ENCODE measurements at regions not wholly inside any gene's neighbourhood (a gene's known extent, or its start where the extent isn't known, plus 50 kb on each side); places are given as distances from the start of the nearest gene placed in this dataset.

- no peak for TF ChIP-seq CTCF (IDR thresholded peaks at IDR 0.05)
- no peak for TF ChIP-seq HOXB5 (CRISPR knock-in tag; IDR thresholded peaks at IDR 0.05)
Measured at GRCh38 chr4:13168326-13168725, 315.8 kb downstream of the RAB28 start.
